ENCODE measurements at regions not wholly inside any gene's neighbourhood (a gene's known extent, or its start where the extent isn't known, plus 50 kb on each side); places are given as distances from the start of the nearest gene placed in this dataset.

DNA sequence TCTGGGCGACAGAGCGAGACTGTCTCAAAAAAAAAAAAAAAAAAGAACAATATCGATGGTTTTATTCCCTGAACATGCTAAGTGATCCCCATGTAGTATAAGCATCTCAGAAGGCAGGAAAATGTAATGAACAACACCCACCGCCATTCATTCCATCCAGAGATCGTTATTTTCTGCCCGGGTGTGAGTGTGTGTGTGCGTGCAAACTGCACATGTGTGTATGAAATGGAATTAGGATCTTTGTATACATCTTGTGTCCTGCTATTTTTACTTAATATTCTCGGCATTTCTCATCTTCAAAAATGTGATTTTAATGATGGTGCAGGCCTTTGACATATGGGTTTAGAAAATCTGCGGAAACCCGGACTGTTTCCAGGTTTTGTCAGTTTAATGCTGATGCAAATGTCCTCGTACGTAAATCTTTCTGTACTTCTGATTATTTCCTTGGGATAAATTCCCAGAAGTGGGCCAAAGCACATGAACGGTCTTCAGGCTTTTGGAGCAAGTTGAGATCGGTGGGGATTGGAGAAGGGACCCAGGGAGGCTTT lies 254.8 kb downstream of the SEC14L1 start:
- no peak for TF ChIP-seq POLR2A (IDR thresholded peaks at IDR 0.05)
- TF ChIP-seq, protein P1, sequence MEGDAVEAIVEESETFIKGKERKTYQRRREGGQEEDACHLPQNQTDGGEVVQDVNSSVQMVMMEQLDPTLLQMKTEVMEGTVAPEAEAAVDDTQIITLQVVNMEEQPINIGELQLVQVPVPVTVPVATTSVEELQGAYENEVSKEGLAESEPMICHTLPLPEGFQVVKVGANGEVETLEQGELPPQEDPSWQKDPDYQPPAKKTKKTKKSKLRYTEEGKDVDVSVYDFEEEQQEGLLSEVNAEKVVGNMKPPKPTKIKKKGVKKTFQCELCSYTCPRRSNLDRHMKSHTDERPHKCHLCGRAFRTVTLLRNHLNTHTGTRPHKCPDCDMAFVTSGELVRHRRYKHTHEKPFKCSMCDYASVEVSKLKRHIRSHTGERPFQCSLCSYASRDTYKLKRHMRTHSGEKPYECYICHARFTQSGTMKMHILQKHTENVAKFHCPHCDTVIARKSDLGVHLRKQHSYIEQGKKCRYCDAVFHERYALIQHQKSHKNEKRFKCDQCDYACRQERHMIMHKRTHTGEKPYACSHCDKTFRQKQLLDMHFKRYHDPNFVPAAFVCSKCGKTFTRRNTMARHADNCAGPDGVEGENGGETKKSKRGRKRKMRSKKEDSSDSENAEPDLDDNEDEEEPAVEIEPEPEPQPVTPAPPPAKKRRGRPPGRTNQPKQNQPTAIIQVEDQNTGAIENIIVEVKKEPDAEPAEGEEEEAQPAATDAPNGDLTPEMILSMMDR (IDR thresholded peaks at IDR 0.05): no peak
